Transverse colon (tissue), 4 donors: ENCODE measurements at regions not wholly inside any gene's neighbourhood (a gene's known extent, or its start where the extent isn't known, plus 50 kb on each side); places are given as distances from the start of the nearest gene placed in this dataset.

Experiments used
- CTCF ChIP-seq, 5 experiments: fragments of 200-600 bp in 3 of 5; fragments of 450-650 bp in 2 of 5; sonication (generic) in 3 of 5; IDR thresholded peaks; 1 replicate in 2 of 5; 2 replicates in 3 of 5; pipeline ENCODE4 v1.5.1; 2016 to 2017; ENCODE audit warnings: antibody characterized with exemption in 5 of 5, inconsistent platforms in 3 of 5, mild to moderate bottlenecking in 2 of 5, moderate library complexity in 1 of 5
- EP300 ChIP-seq: sonication (generic); formaldehyde crosslinking; IDR thresholded peaks from one replicate; pipeline ENCODE4 v1.6.1; 2017; ENCODE audit warnings: antibody characterized with exemption, low read depth
- POLR2A ChIP-seq: fragments of 450-650 bp; IDR thresholded peaks from one replicate; pipeline ENCODE4 v1.6.1; 2016; ENCODE audit warnings: antibody characterized with exemption, mild to moderate bottlenecking, moderate library complexity
- POLR2AphosphoS5 ChIP-seq, 3 donors: sonication (generic); formaldehyde crosslinking; IDR thresholded peaks; one replicate each; pipeline ENCODE4 v1.6.1; 2016; ENCODE audit warnings: antibody characterized with exemption in 3 of 3

GRCh38 chr11:129720156-129720555 lies 95.5 kb upstream of the TMEM45B start:
- TF ChIP-seq POLR2AphosphoS5 (IDR thresholded peaks at IDR 0.05): no peak
- TF ChIP-seq CTCF (IDR thresholded peaks at IDR 0.05): no peak
- TF ChIP-seq EP300: no peak
- TF ChIP-seq POLR2A: no peak
